Limb (tissue), 2 donors: ENCODE measurements at regions not wholly inside any gene's neighbourhood (a gene's known extent, or its start where the extent isn't known, plus 50 kb on each side); places are given as distances from the start of the nearest gene placed in this dataset.
"Not testable (repeated sequence)": the region's sequence is repeated elsewhere in the genome, so short reads cannot be mapped to it uniquely, and the experiment has no call there.

ENCODE experiments used
- DNase-seq, 2 donors: peaks; one replicate each; pipeline ENCODE4 v3.0.0-alpha.2; 2016; ENCODE audit errors: extremely low spot score in 2 of 2

DNA sequence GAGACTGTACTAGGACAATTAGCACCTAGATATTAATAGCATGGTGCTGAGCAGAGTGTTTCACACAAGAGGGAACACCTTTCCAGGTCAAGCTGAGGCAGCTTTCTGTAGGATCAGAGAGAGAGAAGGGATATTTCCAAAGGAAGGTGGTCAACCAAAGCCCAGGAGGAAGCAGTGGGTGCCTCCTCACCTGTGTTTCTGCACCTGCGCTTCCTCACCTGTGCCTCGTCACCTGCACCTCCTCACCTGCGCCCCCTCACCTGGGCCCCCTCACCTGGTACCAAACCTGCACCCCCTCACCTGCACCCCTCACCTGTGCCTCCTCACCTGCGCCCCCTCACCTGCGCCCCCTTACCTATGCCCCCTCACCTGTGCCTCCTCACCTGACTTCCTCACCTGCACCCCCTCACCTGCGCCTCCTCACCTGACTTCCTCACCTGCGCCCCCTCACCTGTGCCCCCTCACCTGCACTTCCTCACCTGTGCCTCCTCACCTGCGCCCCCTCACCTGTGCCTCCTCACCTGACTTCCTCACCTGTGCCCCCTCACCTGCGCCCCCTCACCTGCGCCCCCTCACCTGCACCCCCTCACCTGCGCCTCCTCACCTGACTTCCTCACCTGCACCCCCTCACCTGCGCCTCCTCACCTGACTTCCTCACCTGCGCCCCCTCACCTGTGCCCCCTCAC, 67.9 kb downstream of the TTLL2 start:
- DNase-seq = no peak

- no peak for DNase-seq
Observed at GRCh38 chr6:167393731-167394130, 68.8 kb downstream of the TTLL2 start.

GRCh38 chr6:167394339-167394738, 69.5 kb downstream of the TTLL2 start:
- DNase-seq = no peak

GRCh38 chr6:167394820-167395219, 69.9 kb downstream of the TTLL2 start:
- no peak for DNase-seq

DNA sequence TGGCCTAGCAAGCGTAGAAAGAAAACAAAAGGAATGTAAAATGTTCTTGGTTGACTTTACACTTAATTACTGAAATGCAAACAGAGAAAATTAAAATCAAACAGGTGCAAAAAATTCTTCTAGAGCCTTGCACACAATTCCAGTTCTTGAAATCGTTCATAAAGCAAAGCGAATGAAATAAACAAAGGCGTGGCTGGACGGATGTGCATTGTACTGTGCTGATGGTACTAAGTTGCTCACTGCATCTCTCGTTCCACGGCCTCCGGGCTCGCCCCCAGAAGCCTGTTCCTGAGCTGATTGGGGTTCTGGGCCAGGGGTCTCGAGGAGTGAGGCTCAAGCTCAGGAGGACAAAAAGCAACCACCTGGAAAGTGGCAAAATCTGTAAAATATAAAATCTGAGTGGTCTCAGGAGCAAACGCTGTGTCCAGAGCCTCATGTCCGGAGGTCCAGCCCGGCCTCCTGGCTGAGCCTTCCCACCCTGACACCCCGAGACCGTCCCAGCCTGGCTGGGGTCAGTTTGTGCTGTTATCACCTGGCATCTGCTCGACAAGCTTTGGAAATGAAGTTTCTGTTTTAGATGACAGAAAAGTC, 71.3 kb downstream of the TTLL2 start:
- DNase-seq = no peak

- DNase-seq = no peak
Observed at GRCh38 chr6:167396659-167397490, 72.0 kb downstream of the TTLL2 start.

DNA sequence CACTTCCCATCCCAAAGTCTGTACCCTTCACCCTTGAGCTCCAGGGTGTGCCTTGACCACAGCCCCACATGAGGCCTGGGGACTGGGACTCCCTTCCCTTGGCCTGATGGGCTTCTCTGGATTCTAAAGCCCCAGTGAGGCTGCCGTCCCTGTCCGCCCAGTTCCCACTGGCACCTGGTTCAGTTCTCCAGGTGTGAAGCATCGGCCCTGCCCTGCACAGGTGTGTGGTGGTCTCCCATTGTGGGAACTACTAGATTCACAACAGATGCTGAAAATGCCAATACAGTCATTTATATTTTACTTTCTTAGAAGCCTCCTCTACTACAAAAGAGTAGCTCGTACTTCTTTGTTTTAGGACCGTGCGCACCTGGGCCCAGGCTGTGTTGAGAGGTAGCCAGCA, 72.8 kb downstream of the TTLL2 start:
- peak in 1 of 2 donors; percentile 10 for DNase-seq

- DNase-seq = peak in 1 of 2 donors; percentile 10
Observed at GRCh38 chr6:167398214-167399050, 73.5 kb downstream of the TTLL2 start.

DNA sequence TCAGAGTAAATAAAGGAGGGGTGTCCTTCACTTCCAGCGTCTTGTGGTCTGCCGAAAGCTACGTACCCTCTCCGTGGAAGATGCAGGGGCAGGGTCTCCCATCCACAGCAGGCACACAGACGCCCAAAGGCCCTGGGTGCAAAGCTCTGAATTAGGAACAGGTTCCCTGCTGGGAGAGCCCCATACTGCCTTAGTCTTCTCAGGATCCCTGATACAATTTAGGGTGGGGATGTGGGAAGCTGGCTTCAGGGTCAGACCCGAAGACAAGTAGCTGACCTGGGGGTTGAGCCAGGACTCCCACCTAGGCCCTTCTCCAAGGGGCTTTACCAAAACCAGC, 74.1 kb downstream of the TTLL2 start:
- no peak for DNase-seq

DNA sequence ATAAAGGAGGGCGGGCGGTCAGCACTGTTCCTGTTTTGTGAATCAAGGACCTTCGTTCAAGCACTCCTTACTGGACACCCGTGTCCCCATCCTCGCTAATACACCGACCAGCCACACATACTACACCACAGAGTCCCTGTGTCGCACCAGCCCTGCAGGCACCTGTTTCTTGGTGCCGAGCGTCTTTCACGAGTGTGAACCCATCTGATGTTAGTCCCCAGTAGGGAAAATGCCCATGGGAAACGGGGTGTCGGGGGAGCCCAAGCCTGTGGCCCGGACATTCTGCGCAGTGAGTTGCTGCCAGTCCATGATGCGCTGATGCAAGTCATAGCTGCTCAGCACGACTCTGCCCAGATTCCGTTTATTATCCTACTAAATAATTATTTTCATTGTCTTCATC, 74.7 kb downstream of the TTLL2 start:
- DNase-seq = no peak

GRCh38 chr6:167400482-167401138, 75.7 kb downstream of the TTLL2 start:
- DNase-seq = no peak

GRCh38 chr6:167401525-167402194, 76.8 kb downstream of the TTLL2 start:
- peak in 1 of 2 donors; percentile 19 for DNase-seq

DNA sequence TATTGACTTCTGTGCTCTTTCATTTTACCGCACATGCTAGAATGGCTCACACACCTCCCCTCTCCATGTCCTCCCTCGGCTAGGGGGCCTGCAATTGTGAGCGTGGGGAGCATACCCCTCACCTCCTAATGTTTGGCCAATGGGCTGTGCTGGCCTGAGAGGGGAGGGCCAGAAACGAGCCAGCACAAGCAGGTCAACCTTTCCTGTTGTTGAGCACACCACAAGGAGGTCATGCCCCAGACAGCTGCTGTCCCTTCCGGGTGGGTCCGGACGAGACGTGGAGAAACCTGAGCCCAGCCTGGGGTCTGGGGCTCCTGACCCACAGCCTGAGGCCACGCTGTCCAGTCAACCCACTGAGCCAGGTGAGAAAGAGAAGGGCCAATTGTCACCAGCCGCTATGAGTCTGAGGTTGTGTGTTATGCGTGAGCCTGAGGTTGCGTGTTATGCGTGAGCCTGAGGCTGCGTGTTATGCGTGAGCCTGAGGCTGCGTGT, 77.4 kb downstream of the TTLL2 start:
- peak in 1 of 2 donors; percentile 12 for DNase-seq

- no peak for DNase-seq
Observed at GRCh38 chr6:167403427-167403826, 78.5 kb downstream of the TTLL2 start.

GRCh38 chr6:167404385-167405049, 79.6 kb downstream of the TTLL2 start:
- peak in 1 of 2 donors; percentile 9 for DNase-seq

DNA sequence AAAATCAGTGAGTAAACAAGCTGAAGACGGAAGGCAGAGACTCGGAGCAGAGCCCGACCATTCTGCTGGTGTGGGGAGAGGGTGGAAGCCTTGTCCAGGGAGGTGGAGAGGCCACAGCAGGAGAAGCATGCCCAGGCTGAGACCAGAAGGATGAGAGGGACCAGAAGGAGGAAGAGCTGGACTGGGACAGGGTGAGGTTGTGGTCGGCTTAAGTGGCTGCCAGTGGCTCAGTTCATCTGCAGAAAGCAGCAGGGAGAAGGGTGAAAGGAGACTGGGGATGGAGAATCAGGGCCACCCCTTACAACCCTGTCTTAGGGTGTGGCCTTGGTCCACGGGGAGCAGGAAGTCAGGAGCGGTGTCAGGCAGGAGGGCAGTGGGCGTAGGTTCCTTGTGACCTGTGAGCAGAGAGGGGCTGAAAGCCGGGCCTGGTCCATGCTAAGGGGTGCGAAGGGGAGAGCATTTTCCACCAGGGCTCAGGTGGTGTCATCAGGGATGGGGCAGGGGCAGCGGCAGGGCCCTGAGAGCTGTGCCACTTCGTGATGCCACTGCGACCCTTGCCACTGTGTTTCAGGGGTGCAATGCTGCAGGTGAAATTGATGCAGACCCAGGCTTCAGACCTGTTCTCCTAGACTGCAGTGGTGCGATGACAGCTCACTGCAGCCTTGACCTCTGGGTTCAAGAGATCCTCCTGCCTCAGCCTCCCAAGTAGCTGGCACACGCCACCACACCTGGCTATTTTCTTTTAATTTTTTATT, 81.1 kb downstream of the TTLL2 start:
- DNase-seq = peak in 1 of 2 donors; percentile 12

GRCh38 chr6:167406533-167407238, 81.8 kb downstream of the TTLL2 start:
- not testable (repeated sequence) for DNase-seq
